Left forelimb (tissue), 1 donor: ENCODE measurements at regions not wholly inside any gene's neighbourhood (a gene's known extent, or its start where the extent isn't known, plus 50 kb on each side); places are given as distances from the start of the nearest gene placed in this dataset.
"Not testable (repeated sequence)": the region's sequence is repeated elsewhere in the genome, so short reads cannot be mapped to it uniquely, and the experiment has no call there.

Experiments
- DNase-seq: peaks from one replicate; pipeline ENCODE4 v3.0.0-alpha.2; 2018; ENCODE audit warnings: low spot score

GRCh38 chr12:30578426-30578825 lies 117.2 kb downstream of the IPO8 start:
- DNase-seq, result no peak

- no peak for DNase-seq
Measured at GRCh38 chr12:30573145-30573544, 122.5 kb downstream of the IPO8 start.

GRCh38 chr12:30570211-30570890 lies 125.3 kb downstream of the IPO8 start:
- no peak for DNase-seq

GRCh38 chr12:30569426-30569825 lies 126.2 kb downstream of the IPO8 start:
- no peak for DNase-seq

GRCh38 chr12:30568453-30568852 lies 127.2 kb downstream of the IPO8 start:
- no peak for DNase-seq

GRCh38 chr12:30567082-30567481 lies 128.6 kb downstream of the IPO8 start:
- DNase-seq, result no peak

- no peak for DNase-seq
Measured at GRCh38 chr12:30564394-30564793, 131.3 kb downstream of the IPO8 start.

GRCh38 chr12:30548203-30548602 lies 147.5 kb downstream of the IPO8 start:
- DNase-seq, result no peak

GRCh38 chr12:30546121-30546520 lies 149.5 kb downstream of the IPO8 start:
- no peak for DNase-seq

GRCh38 chr12:30544704-30545103 lies 151.0 kb downstream of the IPO8 start:
- not testable (repeated sequence) for DNase-seq

- DNase-seq, result no peak
Measured at GRCh38 chr12:30537228-30537627, 158.4 kb downstream of the IPO8 start.

- no peak for DNase-seq
Measured at GRCh38 chr12:30533558-30534265, 162.0 kb downstream of the IPO8 start.

GRCh38 chr12:30531731-30532678 lies 163.7 kb downstream of the IPO8 start:
- DNase-seq, result no peak

- DNase-seq, result no peak
Measured at GRCh38 chr12:30529489-30530269, 166.0 kb downstream of the IPO8 start.

- DNase-seq, result no peak
Measured at GRCh38 chr12:30525171-30525570, 170.5 kb downstream of the IPO8 start.

GRCh38 chr12:30520285-30520684 lies 175.4 kb downstream of the IPO8 start:
- DNase-seq, result not testable (repeated sequence)

- no peak for DNase-seq
Measured at GRCh38 chr12:30519535-30519934, 176.1 kb downstream of the IPO8 start.

GRCh38 chr12:30517320-30517719 lies 178.3 kb downstream of the IPO8 start:
- DNase-seq, result no peak

- DNase-seq, result no peak
Measured at GRCh38 chr12:30515351-30515750, 180.3 kb downstream of the IPO8 start.

GRCh38 chr12:30514666-30515065 lies 181.0 kb downstream of the IPO8 start:
- DNase-seq, result no peak

GRCh38 chr12:30508205-30508967 lies 187.3 kb downstream of the IPO8 start:
- no peak for DNase-seq
